Stromal cell of bone marrow (primary cell): ENCODE measurements at regions not wholly inside any gene's neighbourhood (a gene's known extent, or its start where the extent isn't known, plus 50 kb on each side); places are given as distances from the start of the nearest gene placed in this dataset.

ENCODE experiments used
- DNase-seq: peaks from one replicate; pipeline ENCODE4 v3.0.0-alpha.2; 2012; ENCODE audit warnings: low read depth

- DNase-seq = no peak
Measured at GRCh38 chr4:119823891-119824290, 195.3 kb upstream of the PDE5A start.

- no peak for DNase-seq
Measured at GRCh38 chr4:119823045-119823444, 194.4 kb upstream of the PDE5A start.

- DNase-seq = no peak
Measured at GRCh38 chr4:119816473-119816872, 187.9 kb upstream of the PDE5A start.

- no peak for DNase-seq
Measured at GRCh38 chr4:119810001-119810400, 181.4 kb upstream of the PDE5A start.

- DNase-seq = no peak
Measured at GRCh38 chr4:119804404-119804803, 175.8 kb upstream of the PDE5A start.

GRCh38 chr4:119797238-119797894 lies 168.8 kb upstream of the PDE5A start:
- DNase-seq = no peak

- DNase-seq = no peak
Measured at GRCh38 chr4:119795986-119796578, 167.5 kb upstream of the PDE5A start.

- DNase-seq = no peak
Measured at GRCh38 chr4:119794681-119795080, 166.1 kb upstream of the PDE5A start.

- DNase-seq = peak; percentile 30
Measured at GRCh38 chr4:119794113-119794512, 165.5 kb upstream of the PDE5A start.

- no peak for DNase-seq
Measured at GRCh38 chr4:119788349-119789266, 160.0 kb upstream of the PDE5A start.

GRCh38 chr4:119785963-119786362 lies 157.4 kb upstream of the PDE5A start:
- DNase-seq = no peak

GRCh38 chr4:119783189-119783983 lies 154.8 kb upstream of the PDE5A start:
- DNase-seq = no peak

GRCh38 chr4:119781044-119781443 lies 152.4 kb upstream of the PDE5A start:
- DNase-seq = no peak

- DNase-seq = no peak
Measured at GRCh38 chr4:119774840-119775239, 146.2 kb upstream of the PDE5A start.

- no peak for DNase-seq
Measured at GRCh38 chr4:119765951-119766350, 137.3 kb upstream of the PDE5A start.

- no peak for DNase-seq
Measured at GRCh38 chr4:119765469-119765868, 136.9 kb upstream of the PDE5A start.

- no peak for DNase-seq
Measured at GRCh38 chr4:119763386-119763785, 134.8 kb upstream of the PDE5A start.

- DNase-seq = no peak
Measured at GRCh38 chr4:119755599-119755998, 127.0 kb upstream of the PDE5A start.

GRCh38 chr4:119752936-119753335 lies 124.3 kb upstream of the PDE5A start:
- no peak for DNase-seq

GRCh38 chr4:119750771-119751170 lies 122.2 kb upstream of the PDE5A start:
- peak; percentile 74 for DNase-seq

- no peak for DNase-seq
Measured at GRCh38 chr4:119750048-119750447, 121.4 kb upstream of the PDE5A start.

GRCh38 chr4:119748853-119749252 lies 120.2 kb upstream of the PDE5A start:
- peak; percentile 87 for DNase-seq
